BJ (cell line): ENCODE measurements at regions not wholly inside any gene's neighbourhood (a gene's known extent, or its start where the extent isn't known, plus 50 kb on each side); places are given as distances from the start of the nearest gene placed in this dataset.
"Not testable (repeated sequence)": the region's sequence is repeated elsewhere in the genome, so short reads cannot be mapped to it uniquely, and the experiment has no call there.

ENCODE experiments used
- CTCF ChIA-PET: fragments of 350-600 bp; formaldehyde crosslinking; extraction: SDS; loops from one replicate; lab custom pipeline; 2021; ENCODE audit warnings: antibody characterized with exemption, inconsistent platforms; lab: Yijun Ruan, JAX
- POLR2A ChIA-PET: fragments of 300-600 bp; sonication (Branson Sonifier 250); formaldehyde crosslinking; extraction: SDS; loops from one replicate; lab custom pipeline; 2021; ENCODE audit warnings: antibody characterized with exemption; lab: Charles Lee
- DNase-seq: peaks from one replicate; pipeline ENCODE4 v3.0.0-alpha.2; 2011; ENCODE audit warnings: low read depth
- H3K27me3 ChIP-seq: 2 replicates; pipeline ENCODE4 v1.6.0; 2011; ENCODE audit warnings: low read length; ENCODE audit not compliant: control insufficient read depth, insufficient read depth
- H3K36me3 ChIP-seq: 2 replicates; pipeline ENCODE4 v1.5.1; 2011; ENCODE audit warnings: low read length; ENCODE audit not compliant: control insufficient read depth, insufficient read depth
- H3K4me3 ChIP-seq: 2 replicates; pipeline ENCODE4 v1.5.1; 2011; ENCODE audit warnings: low read depth, mild to moderate bottlenecking, control low read depth, low read length
- CTCF ChIP-seq: IDR thresholded peaks from 2 replicates; pipeline ENCODE4 v1.5.1; 2011; ENCODE audit warnings: low read depth, mild to moderate bottlenecking, control low read depth, inconsistent platforms, low read length, moderate library complexity; ENCODE audit not compliant: insufficient read depth

DNA sequence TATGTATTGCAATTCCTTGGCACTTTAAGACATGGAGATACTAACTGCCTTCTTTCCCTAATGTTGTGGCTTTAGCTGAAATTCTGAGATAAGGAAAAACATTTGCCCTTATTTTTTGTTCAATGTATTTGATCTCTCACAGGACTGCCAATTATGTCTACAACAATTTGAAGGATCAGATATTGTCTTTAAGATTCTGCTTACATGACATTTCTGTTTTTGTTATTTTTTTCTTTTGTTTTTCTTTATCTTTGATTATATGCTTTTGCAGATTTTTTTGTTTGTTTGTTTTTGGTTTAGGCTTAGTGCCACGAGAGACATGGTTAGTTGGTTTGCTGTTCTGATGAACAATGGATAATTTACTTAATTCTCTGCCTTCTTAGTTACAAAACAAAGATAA is 303.3 kb downstream of the TECRL start:
- no peak for DNase-seq
- CTCF ChIA-PET: no interaction called here
- H3K4me3 ChIP-seq: no peak overlapping the region
- no peaks in the 10 kb centered on the region for H3K27me3 ChIP-seq
- no peaks in the 10 kb centered on the region for H3K36me3 ChIP-seq
- no peak for TF ChIP-seq CTCF
- POLR2A ChIA-PET: no interaction called here

DNA sequence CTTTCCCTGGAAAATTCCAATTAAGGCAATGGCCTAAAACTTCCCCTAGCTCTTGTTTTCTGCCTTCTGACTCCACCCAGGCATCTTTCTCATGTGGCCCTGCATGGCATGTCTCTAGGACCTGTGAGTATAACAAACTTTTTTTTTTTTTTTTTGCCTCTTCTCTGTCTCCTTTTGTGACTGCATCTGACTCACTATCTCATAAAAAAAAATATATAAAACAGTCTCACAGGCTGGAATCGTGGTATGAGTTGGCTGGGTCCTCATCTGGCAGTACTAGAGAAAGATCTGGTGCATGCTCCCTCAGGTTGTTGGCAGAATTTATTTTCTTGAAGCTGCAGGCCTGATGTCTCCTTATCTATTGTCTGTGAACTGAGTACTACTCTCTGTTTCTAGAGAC is 313.9 kb downstream of the TECRL start:
- POLR2A ChIA-PET: no interaction called here
- Histone ChIP-seq H3K4me3 (no peak overlapping the region), H3K36me3 (no peaks in the 10 kb centered on the region), H3K27me3 (no peaks in the 10 kb centered on the region)
- no peak for DNase-seq
- no peak for TF ChIP-seq CTCF
- CTCF ChIA-PET: no interaction called here

GRCh38 chr4:64079316-64079715 is 329.9 kb downstream of the TECRL start:
- no peak for TF ChIP-seq CTCF
- H3K27me3 ChIP-seq: no peaks in the 10 kb centered on the region
- H3K36me3 ChIP-seq: no peaks in the 10 kb centered on the region
- CTCF ChIA-PET: no interaction called here
- H3K4me3 ChIP-seq: no peak overlapping the region
- POLR2A ChIA-PET: no interaction called here
- no peak for DNase-seq

DNA sequence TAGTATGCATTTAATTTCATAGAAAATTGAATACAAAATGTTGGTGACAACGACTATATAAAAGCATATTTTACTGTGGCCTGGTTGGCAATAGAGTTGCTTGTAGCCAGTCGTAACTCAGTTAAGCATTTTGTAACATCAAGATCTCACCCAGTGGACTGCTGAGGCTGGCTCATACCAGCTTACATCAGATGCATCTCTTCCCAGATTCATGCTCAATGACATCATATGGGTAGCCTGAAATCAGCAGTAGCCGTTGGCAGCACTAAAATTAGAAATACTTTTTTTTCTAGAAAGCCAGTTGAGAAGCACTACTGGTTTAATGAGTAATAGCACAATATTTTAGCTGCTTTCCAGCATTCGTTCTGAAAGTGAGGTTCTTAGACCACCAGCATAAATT is 341.2 kb downstream of the TECRL start:
- DNase-seq: no peak
- ChIA-PET CTCF (no interaction called here), POLR2A (no interaction called here)
- TF ChIP-seq CTCF: no peak
- no peaks in the 10 kb centered on the region for H3K36me3 ChIP-seq
- no peaks in the 10 kb centered on the region for H3K27me3 ChIP-seq
- no peak overlapping the region for H3K4me3 ChIP-seq

DNA sequence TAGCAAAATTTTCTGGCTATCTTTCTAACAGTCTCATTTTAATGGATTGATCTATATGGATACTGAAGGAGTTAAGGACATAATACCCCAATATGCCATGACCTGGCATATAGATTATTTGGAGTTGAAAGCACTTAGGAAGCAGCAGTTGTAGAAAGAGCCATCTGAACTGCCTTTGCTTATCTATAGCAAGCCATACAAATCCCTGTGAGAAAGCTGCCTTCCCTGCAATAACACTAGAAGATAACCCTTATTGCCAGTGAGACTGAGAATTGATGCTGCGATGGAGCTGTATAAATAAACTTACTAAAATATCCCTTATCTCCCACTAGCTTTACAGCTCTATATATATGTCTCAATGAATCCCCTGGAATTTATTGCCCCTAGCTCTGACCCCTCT is 346.3 kb downstream of the TECRL start:
- ChIA-PET CTCF (no interaction called here), POLR2A (no interaction called here)
- DNase-seq: no peak
- TF ChIP-seq CTCF: no peak
- no peak overlapping the region for H3K4me3 ChIP-seq
- H3K36me3 ChIP-seq: no peaks in the 10 kb centered on the region
- no peaks in the 10 kb centered on the region for H3K27me3 ChIP-seq

DNA sequence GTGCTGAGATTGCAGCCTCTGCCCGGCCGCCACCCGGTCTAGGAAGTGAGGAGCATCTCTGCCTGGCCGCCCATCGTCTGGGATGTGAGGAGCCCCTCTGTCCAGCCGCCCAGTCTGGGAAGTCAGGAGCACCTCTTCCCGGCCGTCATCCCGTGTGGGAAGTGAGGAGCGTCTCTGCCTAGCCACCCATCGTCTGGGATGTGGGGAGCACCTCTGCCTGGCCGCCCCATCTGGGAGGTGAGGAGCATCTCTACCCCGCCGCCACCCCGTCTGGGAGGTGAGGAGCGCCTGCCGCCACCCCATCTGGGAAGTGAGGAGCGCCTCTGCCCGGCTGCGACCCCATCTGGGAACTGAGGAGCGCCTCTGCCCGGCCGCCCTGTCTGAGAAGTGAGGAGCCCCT is 372.2 kb downstream of the TECRL start:
- DNase-seq, POLR2A ChIA-PET: not testable (repeated sequence)

More for the DNA sequence above, 372.2 kb downstream of the TECRL start:
- H3K27me3 ChIP-seq, H3K4me3 ChIP-seq, H3K36me3 ChIP-seq, CTCF ChIA-PET: not testable (repeated sequence)
